ENCODE measurements at regions not wholly inside any gene's neighbourhood (a gene's known extent, or its start where the extent isn't known, plus 50 kb on each side); places are given as distances from the start of the nearest gene placed in this dataset.
A peak's percentile ranks its signal among the peaks of the same experiment; 100 is the strongest.

DNA sequence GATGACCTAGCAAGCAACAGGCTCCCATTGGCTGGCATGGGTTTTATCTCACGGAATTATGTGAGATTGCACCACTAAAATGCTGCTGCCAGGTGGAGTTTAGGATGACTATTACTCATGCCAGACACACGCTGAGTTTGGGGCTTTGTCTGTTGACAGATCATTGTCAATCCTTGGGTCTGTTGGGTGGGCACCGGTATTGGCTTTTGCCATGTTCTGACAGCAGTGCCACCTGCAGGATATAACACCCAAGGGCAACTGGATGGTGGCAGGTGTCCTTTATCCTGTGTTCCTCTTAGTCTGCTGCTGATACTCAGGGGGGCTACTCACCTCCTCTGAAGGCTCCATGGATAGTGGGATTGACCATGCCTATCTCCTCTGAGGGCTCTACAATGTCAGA is 221.6 kb upstream of the DYNLRB2 start:
- intact Hi-C loops (cut with micrococcal nuclease) = no loop called here
- Histone ChIP-seq H3K9ac (ENCODE audit: low read length) (no peak overlapping the region), H2AFZ (ENCODE audit: low read length) (no peak overlapping the region), H3K9me2 (replicated peaks; ENCODE audit: low read length) (no peaks in the 10 kb centered on the region), H3K27me3 (ENCODE audit: low read length) (peaks cover 15% of the 10 kb centered on the region), H3K79me2 (ENCODE audit: low read length) (no peaks in the 10 kb centered on the region), H3K4me1 (ENCODE audit: insufficient read depth, low read length) (no peaks in the 10 kb centered on the region), H3K9me3 (ENCODE audit: low read length) (no peaks in the 10 kb centered on the region), H3K4me3 (ENCODE audit: low read length) (no peak overlapping the region), H3K36me3 (ENCODE audit: low read depth, low read length) (no peaks in the 10 kb centered on the region), H3K4me2 (ENCODE audit: low read length) (no peak overlapping the region), H4K20me1 (ENCODE audit: low read length) (no peaks in the 10 kb centered on the region), H3K27ac (ENCODE audit: low read length) (no peak overlapping the region), H3F3A (ENCODE audit: low read length, unreplicated experiment) (no peaks in the 10 kb centered on the region)
- DNase-seq = peak; percentile 2
- no peak for TF ChIP-seq EZH2 (IDR thresholded peaks at IDR 0.05; ENCODE audit: low read length, unreplicated experiment)
- no peak for TF ChIP-seq CTCF (conservative IDR thresholded peaks at IDR 0.05; ENCODE audit: low read depth, low read length)
- TF ChIP-seq EZH2phosphoT487 (IDR thresholded peaks at IDR 0.05; ENCODE audit: borderline replicate concordance, low read length) = no peak
- no TSS peak for BruUV-seq (replicated peaks)
- ChIA-PET POLR2A (ENCODE audit: unreplicated experiment) (no interaction called here), CTCF (no interaction called here)
- ATAC-seq = no peak

GRCh38 chr16:80318107-80318506 is 222.7 kb upstream of the DYNLRB2 start:
- intact Hi-C loops (cut with micrococcal nuclease) = no loop called here
- ChIA-PET POLR2A (ENCODE audit: unreplicated experiment) (no interaction called here), CTCF (no interaction called here)
- BruUV-seq (replicated peaks) = no TSS peak
- H3K4me1 ChIP-seq (ENCODE audit: insufficient read depth, low read length) = no peaks in the 10 kb centered on the region
- no peaks in the 10 kb centered on the region for H3K79me2 ChIP-seq (ENCODE audit: low read length)
- no peaks in the 10 kb centered on the region for H4K20me1 ChIP-seq (ENCODE audit: low read length)
- ATAC-seq (no peak), DNase-seq (no peak)
- H3K9me2 ChIP-seq (replicated peaks; ENCODE audit: low read length) = no peaks in the 10 kb centered on the region
- no peak for TF ChIP-seq EZH2phosphoT487 (IDR thresholded peaks at IDR 0.05; ENCODE audit: borderline replicate concordance, low read length)
- H3K4me2 ChIP-seq (ENCODE audit: low read length) = no peak overlapping the region
- H3F3A ChIP-seq (ENCODE audit: low read length, unreplicated experiment) = no peaks in the 10 kb centered on the region
- H3K27me3 ChIP-seq (ENCODE audit: low read length) = peaks cover 12% of the 10 kb centered on the region
- no peak overlapping the region for H3K4me3 ChIP-seq (ENCODE audit: low read length)
- H3K36me3 ChIP-seq (ENCODE audit: low read depth, low read length) = no peaks in the 10 kb centered on the region
- no peaks in the 10 kb centered on the region for H3K9me3 ChIP-seq (ENCODE audit: low read length)
- no peak overlapping the region for H3K27ac ChIP-seq (ENCODE audit: low read length)
- no peak overlapping the region for H3K9ac ChIP-seq (ENCODE audit: low read length)
- no peak overlapping the region for H2AFZ ChIP-seq (ENCODE audit: low read length)

DNA sequence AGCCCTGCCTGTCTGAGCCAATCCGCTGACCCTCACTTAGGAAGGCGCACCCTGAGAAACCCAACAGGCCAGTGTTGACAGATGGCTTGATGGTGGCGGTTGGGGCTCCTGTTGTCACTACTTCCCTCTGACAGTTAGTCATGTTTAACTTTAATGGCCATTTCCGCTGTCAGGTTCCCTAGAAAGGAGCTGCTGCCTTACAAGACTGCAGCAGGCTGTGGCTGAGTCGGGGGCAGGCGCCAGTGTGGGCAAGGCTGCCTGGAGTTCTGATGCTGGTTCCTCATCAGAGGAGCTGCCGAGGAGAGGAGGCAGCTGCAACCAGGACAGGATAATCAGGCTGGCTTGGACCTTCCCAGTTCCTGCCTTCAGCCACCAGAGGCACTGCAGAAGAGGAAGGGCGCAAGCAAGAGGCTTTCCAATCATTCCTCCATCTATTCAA is 223.2 kb upstream of the DYNLRB2 start:
- H3F3A ChIP-seq (ENCODE audit: low read length, unreplicated experiment) = no peaks in the 10 kb centered on the region

More for the DNA sequence above, 223.2 kb upstream of the DYNLRB2 start:
- DNase-seq (peak; percentile 4), ATAC-seq (no peak)
- peak; percentile 26; the same call in 1 of the 2 replicates for TF ChIP-seq CTCF (conservative IDR thresholded peaks at IDR 0.05; ENCODE audit: low read depth, low read length)
- no peak for TF ChIP-seq EZH2 (IDR thresholded peaks at IDR 0.05; ENCODE audit: low read length, unreplicated experiment)
- H3K4me2 ChIP-seq (ENCODE audit: low read length) = no peak overlapping the region
- no peak overlapping the region for H2AFZ ChIP-seq (ENCODE audit: low read length)
- H3K36me3 ChIP-seq (ENCODE audit: low read depth, low read length) = no peaks in the 10 kb centered on the region
- intact Hi-C loops (cut with micrococcal nuclease) = no loop called here
- H3K9me2 ChIP-seq (replicated peaks; ENCODE audit: low read length) = no peaks in the 10 kb centered on the region
- BruUV-seq (replicated peaks) = no TSS peak
- no peaks in the 10 kb centered on the region for H3K79me2 ChIP-seq (ENCODE audit: low read length)
- CTCF ChIA-PET = no interaction called here
- no peaks in the 10 kb centered on the region for H3K4me1 ChIP-seq (ENCODE audit: insufficient read depth, low read length)
- no peak overlapping the region for H3K4me3 ChIP-seq (ENCODE audit: low read length)
- H3K9ac ChIP-seq (ENCODE audit: low read length) = no peak overlapping the region
- H3K27me3 ChIP-seq (ENCODE audit: low read length) = peaks cover 7% of the 10 kb centered on the region
- POLR2A ChIA-PET (ENCODE audit: unreplicated experiment) = no interaction called here
- no peaks in the 10 kb centered on the region for H4K20me1 ChIP-seq (ENCODE audit: low read length)
- no peaks in the 10 kb centered on the region for H3K9me3 ChIP-seq (ENCODE audit: low read length)
- no peak overlapping the region for H3K27ac ChIP-seq (ENCODE audit: low read length)

Measured in PC-3 (cell line).